A673 (cell line): ENCODE measurements at regions not wholly inside any gene's neighbourhood (a gene's known extent, or its start where the extent isn't known, plus 50 kb on each side); places are given as distances from the start of the nearest gene placed in this dataset.

Source experiments
- BruUV-seq: library from RNA; stranded (reverse); fragments of 400-500 nt; replicated peaks from 2 replicates; lab custom pipeline; 2021; lab: Mats Ljungman, UMichigan
- CTCF ChIA-PET: fragments of 300-600 bp; sonication (Branson Sonifier 250); formaldehyde crosslinking; loops from one replicate; lab custom pipeline; 2022; ENCODE audit warnings: antibody characterized with exemption; lab: Charles Lee
- POLR2A ChIA-PET: fragments of 300-600 bp; sonication (Branson Sonifier 250); formaldehyde crosslinking; loops from one replicate; lab custom pipeline; 2022; ENCODE audit warnings: antibody characterized with exemption; ENCODE audit not compliant: low non-redundant PET; lab: Charles Lee
- DNase-seq: peaks from one replicate; pipeline ENCODE4 v3.0.0-alpha.2; 2015; ENCODE audit warnings: low spot score
- H3K27ac ChIP-seq: fragments of 200-600 bp; sonication (generic); 2 replicates; pipeline ENCODE4 v1.5.1; 2016; ENCODE audit warnings: mixed run types, low read depth, mild to moderate bottlenecking, mixed read lengths, antibody characterized with exemption, low read length; ENCODE audit not compliant: poor library complexity, severe bottlenecking
- H3K27me3 ChIP-seq: fragments of 200-600 bp; sonication (generic); replicated peaks from 2 replicates; pipeline ENCODE4 v1.6.1; 2017; ENCODE audit warnings: mixed run types, low read depth, mild to moderate bottlenecking, mixed read lengths, antibody characterized with exemption, low read length; ENCODE audit not compliant: insufficient read depth, poor library complexity
- H3K36me3 ChIP-seq: fragments of 200-600 bp; sonication (generic); 2 replicates; pipeline ENCODE4 v1.6.1; 2016; ENCODE audit warnings: mixed run types, mild to moderate bottlenecking, mixed read lengths, antibody characterized with exemption, low read length; ENCODE audit not compliant: insufficient read depth, poor library complexity, severe bottlenecking
- H3K4me1 ChIP-seq: fragments of 200-600 bp; sonication (generic); 2 replicates; pipeline ENCODE4 v1.6.1; 2017; ENCODE audit warnings: mixed run types, mild to moderate bottlenecking, mixed read lengths, antibody characterized with exemption, low read length; ENCODE audit not compliant: insufficient read depth, poor library complexity, severe bottlenecking
- H3K4me3 ChIP-seq: fragments of 200-600 bp; sonication (generic); 2 replicates; pipeline ENCODE4 v1.5.1; 2016; ENCODE audit warnings: low read depth, mixed run types, mild to moderate bottlenecking, mixed read lengths, low read length; ENCODE audit not compliant: poor library complexity, severe bottlenecking
- H3K9me3 ChIP-seq: fragments of 200-600 bp; sonication (generic); 2 replicates; pipeline ENCODE4 v1.6.1; 2016; ENCODE audit warnings: mixed run types, low read depth, mild to moderate bottlenecking, mixed read lengths, antibody characterized with exemption, low read length; ENCODE audit not compliant: poor library complexity, severe bottlenecking
- CTCF ChIP-seq: fragments of 300-800, 200-600 bp; sonication (generic); conservative IDR thresholded peaks from 2 replicates; pipeline ENCODE4 v1.5.1; 2017; ENCODE audit warnings: low read depth, mild to moderate bottlenecking, antibody characterized with exemption, low read length, moderate library complexity, mixed read lengths
- EZH2 ChIP-seq: fragments of 200-600 bp; sonication (generic); IDR thresholded peaks from 2 replicates; pipeline ENCODE4 v1.6.1; 2017; ENCODE audit warnings: borderline replicate concordance, low read depth, mild to moderate bottlenecking, mixed read lengths, antibody characterized with exemption, low read length; ENCODE audit not compliant: poor library complexity, severe bottlenecking
- intact Hi-C: fragments of 100-400 bp; cut with micrococcal nuclease; formaldehyde crosslinking; loops from one replicate; pipeline ENCODE4 v1.10.0; 2022; ENCODE audit not compliant: unreplicated experiment

DNA sequence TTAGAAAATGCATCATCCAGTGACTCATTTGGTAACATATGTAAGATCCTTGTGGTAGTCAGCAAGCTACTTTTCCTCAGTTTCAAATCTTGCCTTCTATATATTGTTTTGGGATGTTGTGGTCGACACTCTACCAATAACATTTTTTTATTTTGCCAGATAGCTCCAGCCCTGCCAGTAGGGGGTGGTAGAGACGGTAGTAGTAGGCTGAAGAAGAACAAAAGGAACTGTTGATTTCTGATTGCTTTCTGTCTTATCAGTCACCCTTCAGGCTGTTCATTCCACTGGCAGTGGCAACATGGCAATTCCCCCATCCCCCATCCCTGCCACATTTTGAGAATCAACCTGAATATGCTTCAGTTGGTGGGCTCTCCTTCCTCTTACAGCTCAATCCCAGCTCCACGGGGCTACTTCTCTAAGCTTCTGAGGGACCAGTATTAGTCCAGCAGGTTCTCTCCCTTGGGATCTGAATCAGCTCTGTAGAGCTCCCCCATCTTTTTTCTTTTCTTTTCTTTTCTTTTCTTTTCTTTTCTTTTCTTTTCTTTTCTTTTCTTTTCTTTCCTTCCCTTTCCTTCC, 171.5 kb upstream of the VEGFC start:
- Histone ChIP-seq H3K27me3 (peaks cover 53% of the 10 kb centered on the region), H3K9me3 (no peaks in the 10 kb centered on the region), H3K4me3 (no peak overlapping the region), H3K4me1 (no peaks in the 10 kb centered on the region), H3K36me3 (no peaks in the 10 kb centered on the region), H3K27ac (no peak overlapping the region)
- peak; percentile 21 for DNase-seq
- intact Hi-C loops: loop anchor here (2.0 kb wide), 1 partner anchor 83 kb away; no protein-coding TSS in a partner anchor
- CTCF ChIA-PET: interaction anchor here (1.5 kb wide), 1 partner anchor 83 kb away, joined by 4 read pairs; no protein-coding TSS in a partner anchor
- no TSS peak for BruUV-seq
- peak; percentile 52 for TF ChIP-seq CTCF
- TF ChIP-seq EZH2: no peak
- POLR2A ChIA-PET: no interaction called here

DNA sequence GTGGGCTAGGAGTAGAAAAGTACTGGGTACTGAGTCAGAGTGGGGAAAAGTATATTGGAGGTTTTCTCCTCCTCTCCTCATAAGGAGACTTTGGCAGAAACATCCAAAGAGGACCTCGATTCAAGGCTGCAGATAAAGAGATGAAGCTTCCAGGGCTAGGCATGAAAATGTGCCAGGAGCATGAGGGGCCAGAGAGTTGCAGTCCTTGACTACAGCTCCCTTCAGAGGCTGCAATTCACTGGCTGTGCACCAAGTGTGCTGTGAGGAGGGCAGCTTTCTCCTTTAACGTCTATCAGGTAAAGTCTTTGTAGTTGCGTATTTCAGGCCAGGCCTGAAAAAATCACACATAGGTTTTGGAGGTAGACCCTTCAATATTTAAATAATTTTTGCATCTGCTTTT, 174.9 kb upstream of the VEGFC start:
- Histone ChIP-seq H3K4me1 (no peaks in the 10 kb centered on the region), H3K36me3 (no peaks in the 10 kb centered on the region), H3K4me3 (no peak overlapping the region), H3K27ac (no peak overlapping the region), H3K27me3 (peaks cover 36% of the 10 kb centered on the region), H3K9me3 (no peaks in the 10 kb centered on the region)
- ChIA-PET POLR2A (no interaction called here), CTCF (no interaction called here)
- no TSS peak for BruUV-seq
- DNase-seq: no peak
- TF ChIP-seq EZH2 (no peak), CTCF (no peak)
- intact Hi-C loops: no loop called here

DNA sequence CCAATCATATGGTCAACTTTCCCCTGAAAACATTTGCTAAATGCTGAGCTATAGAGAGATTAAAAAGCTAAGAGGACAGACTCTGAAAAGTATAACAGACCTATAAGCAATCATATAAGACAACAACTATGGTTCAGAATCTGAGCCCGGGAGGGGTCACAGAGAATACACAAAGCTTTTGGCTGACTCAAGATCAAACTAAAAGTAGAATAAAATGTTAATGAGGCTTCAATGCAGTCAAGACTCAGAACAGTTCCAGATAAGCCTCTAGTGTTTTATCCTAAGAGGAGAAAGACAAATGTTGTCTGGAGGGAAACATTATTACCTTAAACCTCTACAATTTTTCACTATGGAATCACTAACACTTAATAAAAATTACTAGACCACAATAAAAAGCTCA, 175.4 kb upstream of the VEGFC start:
- no TSS peak for BruUV-seq
- intact Hi-C loops: no loop called here
- POLR2A ChIA-PET: no interaction called here

More for the DNA sequence above, 175.4 kb upstream of the VEGFC start:
- CTCF ChIA-PET: no interaction called here
- no peaks in the 10 kb centered on the region for H3K36me3 ChIP-seq
- H3K9me3 ChIP-seq: no peaks in the 10 kb centered on the region
- no peak for TF ChIP-seq EZH2
- no peak for TF ChIP-seq CTCF
- H3K27me3 ChIP-seq: peaks cover 31% of the 10 kb centered on the region
- DNase-seq: no peak
- H3K4me1 ChIP-seq: no peaks in the 10 kb centered on the region
- no peak overlapping the region for H3K4me3 ChIP-seq
- no peak overlapping the region for H3K27ac ChIP-seq
